ENCODE measurements at regions not wholly inside any gene's neighbourhood (a gene's known extent, or its start where the extent isn't known, plus 50 kb on each side); places are given as distances from the start of the nearest gene placed in this dataset.

GRCh38 chr6:22828179-22829062 is 259.1 kb downstream of the HDGFL1 start:
- Histone ChIP-seq H3K9ac (ENCODE audit: low read length) (no peak overlapping the region), H2AFZ (ENCODE audit: low read depth, low read length) (no peak overlapping the region), H3K27ac (ENCODE audit: low read length) (no peak overlapping the region), H3K9me3 (ENCODE audit: insufficient read depth, low read length) (no peaks in the 10 kb centered on the region), H3K79me2 (ENCODE audit: low read length) (no peaks in the 10 kb centered on the region), H4K20me1 (ENCODE audit: insufficient read depth, low read length) (no peaks in the 10 kb centered on the region), H3K4me2 (ENCODE audit: low read length) (peak overlapping the region; percentile 42), H3K4me1 (ENCODE audit: low read length) (peaks cover 12% of the 10 kb centered on the region), H3K36me3 (replicated peaks; ENCODE audit: low read depth, low read length) (no peaks in the 10 kb centered on the region), H3K27me3 (ENCODE audit: low read depth, low read length) (no peaks in the 10 kb centered on the region), H3K4me3 (ENCODE audit: low read length) (no peak overlapping the region)
- TF ChIP-seq EZH2phosphoT487 (IDR thresholded peaks at IDR 0.05; ENCODE audit: low read depth) = no peak
- peak; percentile 53 for TF ChIP-seq CTCF (IDR thresholded peaks at IDR 0.05; ENCODE audit: low read depth, low read length)

- Histone ChIP-seq H4K20me1 (ENCODE audit: insufficient read depth, low read length) (no peaks in the 10 kb centered on the region), H3K79me2 (ENCODE audit: low read length) (no peaks in the 10 kb centered on the region), H3K9me3 (ENCODE audit: insufficient read depth, low read length) (no peaks in the 10 kb centered on the region), H3K4me2 (ENCODE audit: low read length) (no peak overlapping the region), H3K36me3 (replicated peaks; ENCODE audit: low read depth, low read length) (no peaks in the 10 kb centered on the region), H3K27me3 (ENCODE audit: low read depth, low read length) (no peaks in the 10 kb centered on the region), H2AFZ (ENCODE audit: low read depth, low read length) (no peak overlapping the region), H3K4me1 (ENCODE audit: low read length) (peaks cover 12% of the 10 kb centered on the region), H3K4me3 (ENCODE audit: low read length) (no peak overlapping the region), H3K27ac (ENCODE audit: low read length) (no peak overlapping the region), H3K9ac (ENCODE audit: low read length) (no peak overlapping the region)
- TF ChIP-seq CTCF (IDR thresholded peaks at IDR 0.05; ENCODE audit: low read depth, low read length) = no peak
- no peak for TF ChIP-seq EZH2phosphoT487 (IDR thresholded peaks at IDR 0.05; ENCODE audit: low read depth)
Measured at GRCh38 chr6:22829070-22829469, 259.7 kb downstream of the HDGFL1 start.

- Histone ChIP-seq H3K9me3 (ENCODE audit: insufficient read depth, low read length) (no peaks in the 10 kb centered on the region), H3K4me1 (ENCODE audit: low read length) (peaks cover 6% of the 10 kb centered on the region), H3K4me3 (ENCODE audit: low read length) (no peak overlapping the region), H4K20me1 (ENCODE audit: insufficient read depth, low read length) (no peaks in the 10 kb centered on the region), H3K27me3 (ENCODE audit: low read depth, low read length) (no peaks in the 10 kb centered on the region), H3K9ac (ENCODE audit: low read length) (no peak overlapping the region), H2AFZ (ENCODE audit: low read depth, low read length) (no peak overlapping the region), H3K4me2 (ENCODE audit: low read length) (no peak overlapping the region), H3K36me3 (replicated peaks; ENCODE audit: low read depth, low read length) (no peaks in the 10 kb centered on the region), H3K79me2 (ENCODE audit: low read length) (no peaks in the 10 kb centered on the region), H3K27ac (ENCODE audit: low read length) (no peak overlapping the region)
- no peak for TF ChIP-seq CTCF (IDR thresholded peaks at IDR 0.05; ENCODE audit: low read depth, low read length)
- TF ChIP-seq EZH2phosphoT487 (IDR thresholded peaks at IDR 0.05; ENCODE audit: low read depth) = no peak
Measured at GRCh38 chr6:22830463-22830862, 261.1 kb downstream of the HDGFL1 start.

- Histone ChIP-seq H3K9me3 (ENCODE audit: insufficient read depth, low read length) (peaks cover 1% of the 10 kb centered on the region; the same call in 1 of the 2 replicates), H3K4me2 (ENCODE audit: low read length) (no peak overlapping the region), H4K20me1 (ENCODE audit: insufficient read depth, low read length) (no peaks in the 10 kb centered on the region), H2AFZ (ENCODE audit: low read depth, low read length) (no peak overlapping the region), H3K79me2 (ENCODE audit: low read length) (no peaks in the 10 kb centered on the region), H3K4me1 (ENCODE audit: low read length) (peaks cover 2% of the 10 kb centered on the region; the same call in 1 of the 2 replicates), H3K36me3 (replicated peaks; ENCODE audit: low read depth, low read length) (no peaks in the 10 kb centered on the region), H3K27me3 (ENCODE audit: low read depth, low read length) (no peaks in the 10 kb centered on the region), H3K27ac (ENCODE audit: low read length) (no peak overlapping the region), H3K9ac (ENCODE audit: low read length) (no peak overlapping the region), H3K4me3 (ENCODE audit: low read length) (no peak overlapping the region)
- TF ChIP-seq EZH2phosphoT487 (IDR thresholded peaks at IDR 0.05; ENCODE audit: low read depth) (no peak), CTCF (IDR thresholded peaks at IDR 0.05; ENCODE audit: low read depth, low read length) (no peak)
Measured at GRCh38 chr6:22833191-22833590, 263.8 kb downstream of the HDGFL1 start.

Measured in OCI-LY3 (cell line).